Esophagus muscularis mucosa (tissue), 4 donors: ENCODE measurements at regions not wholly inside any gene's neighbourhood (a gene's known extent, or its start where the extent isn't known, plus 50 kb on each side); places are given as distances from the start of the nearest gene placed in this dataset.

Source experiments
- DNase-seq: peaks from one replicate; pipeline ENCODE4 v3.0.0-alpha.2; 2017; ENCODE audit errors: extremely low spot score
- H3K27ac ChIP-seq, 4 donors: fragments of 200-600 bp; sonication (generic); replicated peaks in 1 of 4; 1 replicate in 3 of 4; 2 replicates in 1 of 4; pipeline ENCODE4 v1.5.1; 2016 to 2019; ENCODE audit warnings: mild to moderate bottlenecking in 1 of 4
- H3K27me3 ChIP-seq, 4 donors: fragments of 200-600 bp; sonication (generic); one replicate each; pipeline versions ENCODE4 v1.5.1 to v1.6.0; 2016 to 2019
- H3K36me3 ChIP-seq, 4 donors: fragments of 200-600 bp; sonication (generic); one replicate each; pipeline ENCODE4 v1.5.1; 2016 to 2019
- H3K4me1 ChIP-seq, 4 donors: fragments of 200-600 bp; sonication (generic); one replicate each; pipeline ENCODE4 v1.5.1; 2016 to 2019
- H3K4me3 ChIP-seq, 4 donors: fragments of 200-600 bp; sonication (generic); 1 replicate in 2 of 4; 2 replicates in 2 of 4; pipeline ENCODE4 v1.5.1; 2016 to 2019; ENCODE audit warnings: mild to moderate bottlenecking in 4 of 4, moderate library complexity in 1 of 4
- H3K9me3 ChIP-seq, 4 donors: fragments of 200-600 bp; sonication (generic); 1 replicate in 3 of 4; 2 replicates in 1 of 4; pipeline ENCODE4 v1.5.1; 2016 to 2019
- CTCF ChIP-seq, 3 experiments: fragments of 200-600 bp in 2 of 3; fragments of 450-650 bp in 1 of 3; sonication (generic) in 2 of 3; IDR thresholded peaks; one replicate each; pipeline ENCODE4 v1.5.1; 2017 to 2019; ENCODE audit warnings: antibody characterized with exemption in 3 of 3, mild to moderate bottlenecking in 2 of 3, moderate library complexity in 1 of 3
- EP300 ChIP-seq: sonication (generic); formaldehyde crosslinking; IDR thresholded peaks from one replicate; pipeline ENCODE4 v1.6.1; 2017; ENCODE audit warnings: antibody characterized with exemption
- POLR2A ChIP-seq: fragments of 450-650 bp; IDR thresholded peaks from one replicate; pipeline ENCODE4 v1.6.1; 2017; ENCODE audit warnings: antibody characterized with exemption, moderate library complexity, mild to moderate bottlenecking, low read depth
- POLR2AphosphoS5 ChIP-seq, 2 donors: sonication (generic); formaldehyde crosslinking; IDR thresholded peaks; one replicate each; pipeline ENCODE4 v1.6.1; 2017; ENCODE audit warnings: antibody characterized with exemption in 2 of 2
- WGBS: methylation state at CpG from one replicate; pipeline ENCODE4 v1.1.5; 2018; 5-methylcytosine and 5-hydroxymethylcytosine counted together
- intact Hi-C: fragments of 100-400 bp; cut with DNase I; formaldehyde crosslinking; loops from one replicate; pipeline ENCODE4 v1.15.1; 2023

- TF ChIP-seq EP300 (no peak), POLR2AphosphoS5 (IDR thresholded peaks at IDR 0.05) (no peak), CTCF (IDR thresholded peaks at IDR 0.05) (no peak), POLR2A (no peak)
- H3K4me3 ChIP-seq, result no peak overlapping the region
- no peaks in the 10 kb centered on the region for H3K4me1 ChIP-seq
- H3K27ac ChIP-seq, result no peak overlapping the region
- H3K27me3 ChIP-seq, result peaks cover 0 to 6% (median 0%) of the 10 kb centered on the region in 4 donors
- intact Hi-C loops, result no loop called here
- H3K36me3 ChIP-seq, result no peaks in the 10 kb centered on the region
- WGBS, result 75% methylated on average over 2 of the region's 2 CpGs
- H3K9me3 ChIP-seq, result peaks cover 0 to 7% (median 2%) of the 10 kb centered on the region in 4 donors
- DNase-seq, result no peak
These were observed 292.0 kb upstream of the SFSWAP start for GRCh38 chr12:131418884-131419283.

- H3K27ac ChIP-seq, result no peak overlapping the region
- H3K9me3 ChIP-seq, result peaks cover 0 to 19% (median 12%) of the 10 kb centered on the region in 4 donors
- no peak overlapping the region for H3K4me3 ChIP-seq
- intact Hi-C loops, result no loop called here
- 38% methylated on average over 13 of the region's 13 CpGs for WGBS
- H3K36me3 ChIP-seq, result no peaks in the 10 kb centered on the region
- TF ChIP-seq CTCF (IDR thresholded peaks at IDR 0.05) (no peak), POLR2A (no peak), POLR2AphosphoS5 (IDR thresholded peaks at IDR 0.05) (no peak), EP300 (no peak)
- H3K27me3 ChIP-seq, result peaks cover 0 to 6% (median 0%) of the 10 kb centered on the region in 4 donors
- DNase-seq, result no peak
- H3K4me1 ChIP-seq, result no peaks in the 10 kb centered on the region
These were observed 289.9 kb upstream of the SFSWAP start for GRCh38 chr12:131420867-131421447.

- Histone ChIP-seq H3K9me3 (peaks cover 0 to 19% (median 12%) of the 10 kb centered on the region in 4 donors), H3K27ac (no peak overlapping the region), H3K4me1 (no peaks in the 10 kb centered on the region), H3K4me3 (no peak overlapping the region), H3K27me3 (peaks cover 0 to 6% (median 0%) of the 10 kb centered on the region in 4 donors), H3K36me3 (no peaks in the 10 kb centered on the region)
- TF ChIP-seq POLR2A, result no peak
- TF ChIP-seq POLR2AphosphoS5 (IDR thresholded peaks at IDR 0.05), result no peak
- no peak for TF ChIP-seq CTCF (IDR thresholded peaks at IDR 0.05)
- TF ChIP-seq EP300, result no peak
- 79% methylated on average over 9 of the region's 10 CpGs for WGBS
- intact Hi-C loops, result no loop called here
- no peak for DNase-seq
These were observed 289.2 kb upstream of the SFSWAP start for GRCh38 chr12:131421509-131422186.

- Histone ChIP-seq H3K36me3 (no peaks in the 10 kb centered on the region), H3K4me3 (no peak overlapping the region), H3K9me3 (peaks cover 0 to 19% (median 12%) of the 10 kb centered on the region in 4 donors), H3K27ac (no peak overlapping the region), H3K27me3 (peaks cover 0 to 6% (median 0%) of the 10 kb centered on the region in 4 donors), H3K4me1 (no peaks in the 10 kb centered on the region)
- intact Hi-C loops, result no loop called here
- TF ChIP-seq POLR2A (no peak), EP300 (no peak), POLR2AphosphoS5 (IDR thresholded peaks at IDR 0.05) (no peak), CTCF (IDR thresholded peaks at IDR 0.05) (no peak)
- no peak for DNase-seq
- WGBS, result 67% methylated on average over 5 of the region's 5 CpGs
These were observed 288.7 kb upstream of the SFSWAP start for GRCh38 chr12:131422187-131422520.
